K562 (cell line): ENCODE measurements at regions not wholly inside any gene's neighbourhood (a gene's known extent, or its start where the extent isn't known, plus 50 kb on each side); places are given as distances from the start of the nearest gene placed in this dataset. TPM values are rescaled to one million over a fixed set of nuclear protein-coding genes. Genes with fewer than 3 reads are reported as not detected.
A peak's percentile ranks its signal among the peaks of the same experiment; 100 is the strongest.

Experiments
- ATAC-seq: fragments of 200-7000 bp; cut with Tn5 transposase; 3 replicates; pipeline ENCODE4 v1.9.1; 2020; ENCODE audit warnings: moderate library complexity
- BruUV-seq: library from RNA; stranded (reverse); fragments of 400-500 nt; replicated peaks from 2 replicates; lab custom pipeline; 2021; lab: Mats Ljungman, UMichigan
- CTCF ChIA-PET: fragments of 300-600 bp; formaldehyde crosslinking; extraction: SDS; loops from one replicate; lab custom pipeline; 2021; ENCODE audit warnings: low intra/inter-chr PET ratio; lab: Yijun Ruan, JAX
- POLR2A ChIA-PET: fragments of 300-600, 350-650 bp; sonication (Branson Sonifier 250); formaldehyde crosslinking; extraction: SDS; loops from one replicate; lab custom pipeline; 2021; ENCODE audit warnings: antibody characterized with exemption, inconsistent platforms; lab: Yijun Ruan, JAX
- DNase-seq, 4 experiments: peaks; one replicate each; pipeline versions ENCODE4 v3.0.0 to v3.0.0-alpha.2; 2011 to 2018; ENCODE audit warnings: low spot score in 3 of 4, mixed read lengths in 3 of 4; ENCODE audit errors: extremely low read depth in 1 of 4
- FAIRE-seq: peaks from 2 replicates; lab custom pipeline; 2011; peaks lifted over from hg19 to GRCh38; lab: Jason Lieb, UNC
- H2AFZ ChIP-seq: 2 replicates; pipeline ENCODE4 v1.6.0; 2011; ENCODE audit warnings: low read depth, low read length, control low read depth, inconsistent platforms
- H3K27ac ChIP-seq: fragments of 200-600 bp; 3 replicates; pipeline ENCODE4 v1.8.0; 2011; ENCODE audit warnings: low read depth, mild to moderate bottlenecking, control low read depth, inconsistent platforms, low read length, moderate library complexity, mixed read lengths; ENCODE audit errors: extremely low read depth
- H3K27me3 ChIP-seq, 2 experiments: fragments of 300-600 bp in 1 of 2; 2 replicates in 1 of 2; 3 replicates in 1 of 2; pipeline versions ENCODE4 v1.6.0 to v1.8.0; 2011; ENCODE audit warnings: inconsistent platforms in 2 of 2, low read length in 2 of 2, mild to moderate bottlenecking in 1 of 2, mixed read lengths in 1 of 2, moderate library complexity in 1 of 2; ENCODE audit not compliant: control insufficient read depth in 2 of 2, insufficient read depth in 2 of 2
- H3K36me3 ChIP-seq: fragments of 300-600 bp; 3 replicates; pipeline ENCODE4 v1.8.0; 2011; ENCODE audit warnings: mild to moderate bottlenecking, low read length, inconsistent platforms; ENCODE audit not compliant: control insufficient read depth, insufficient read depth
- H3K4me1 ChIP-seq, 2 experiments: fragments of 200-600 bp in 1 of 2; replicated peaks in 1 of 2; 2 replicates in 1 of 2; 3 replicates in 1 of 2; pipeline versions ENCODE4 v1.5.1 to v1.8.0; 2011; ENCODE audit warnings: inconsistent platforms in 2 of 2, low read length in 2 of 2, mild to moderate bottlenecking in 1 of 2, mixed read lengths in 1 of 2, moderate library complexity in 1 of 2; ENCODE audit not compliant: control insufficient read depth in 2 of 2, insufficient read depth in 2 of 2
- H3K4me2 ChIP-seq: 2 replicates; pipeline ENCODE4 v1.6.1; 2011; ENCODE audit warnings: low read length, control low read depth, inconsistent platforms, mixed read lengths; ENCODE audit not compliant: insufficient read depth
- H3K4me3 ChIP-seq: fragments of 200-600 bp; sonication (generic), shearing (Covaris generic); 2 replicates; pipeline ENCODE4 v1.5.1; 2016; ENCODE audit warnings: control low read depth, inconsistent platforms
- H3K79me2 ChIP-seq: fragments of 200-600 bp; 3 replicates; pipeline ENCODE4 v1.8.0; 2011; ENCODE audit warnings: low read length, inconsistent platforms; ENCODE audit not compliant: control insufficient read depth, insufficient read depth
- H3K9ac ChIP-seq, 2 experiments: 2 replicates each; pipeline versions ENCODE4 v1.6.0 to v1.6.1; 2011; ENCODE audit warnings: low read depth in 2 of 2, low read length in 2 of 2, control low read depth in 1 of 2, inconsistent platforms in 1 of 2, mild to moderate bottlenecking in 1 of 2, mixed read lengths in 1 of 2; ENCODE audit not compliant: insufficient read depth in 1 of 2
- H3K9me1 ChIP-seq: one replicate; pipeline ENCODE4 v1.6.0; 2011; ENCODE audit warnings: inconsistent platforms, mild to moderate bottlenecking, low read length, moderate library complexity; ENCODE audit not compliant: control insufficient read depth, insufficient read depth
- H3K9me3 ChIP-seq: replicated peaks from 2 replicates; pipeline ENCODE4 v1.5.1; 2011; ENCODE audit warnings: low read depth, low read length, inconsistent platforms; ENCODE audit not compliant: control insufficient read depth, insufficient read depth
- H4K20me1 ChIP-seq: replicated peaks from 2 replicates; pipeline ENCODE4 v1.6.1; 2011; ENCODE audit warnings: low read length, inconsistent platforms, mixed read lengths; ENCODE audit not compliant: control insufficient read depth, insufficient read depth
- ETV5 ChIP-seq: sonication (generic); formaldehyde crosslinking; IDR thresholded peaks from 2 replicates; pipeline ENCODE4 v1.4.0; 2020; ENCODE audit warnings: low read depth, mild to moderate bottlenecking, missing genetic modification reagents
- WGBS: fragments of 100-300 bp; shearing (Covaris generic); methylation state at CpG from one replicate; pipeline ENCODE4 v1.1.6; 2016; ENCODE audit warnings: low coverage, mixed read lengths; ENCODE audit not compliant: insufficient coverage; ENCODE audit errors: missing lambda C conversion rate; 5-methylcytosine and 5-hydroxymethylcytosine counted together
- in situ Hi-C: fragments of 300-500 bp; cut with MboI; formaldehyde crosslinking; loops from 4 replicates; pipeline ENCODE4 v1.15.0; 2018; ENCODE audit warnings: inconsistent platforms, mixed read lengths
- intact Hi-C: fragments of 100-400 bp; cut with micrococcal nuclease; formaldehyde crosslinking; loops from 2 replicates; pipeline ENCODE4 v1.14.2; 2022
- small RNA-seq: library from RNA; depleted of rRNA; stranded (forward); fragments of <200 nt; gene quantifications from one replicate; pipeline ENCODE3, GENCODE V24; 2014
- TF ChIP-seq, protein P1 (sequence below): fragments of 450-650 bp; IDR thresholded peaks from 2 replicates; pipeline ENCODE4 v1.6.1; 2018; ENCODE audit not compliant: partially characterized antibody

DNA sequence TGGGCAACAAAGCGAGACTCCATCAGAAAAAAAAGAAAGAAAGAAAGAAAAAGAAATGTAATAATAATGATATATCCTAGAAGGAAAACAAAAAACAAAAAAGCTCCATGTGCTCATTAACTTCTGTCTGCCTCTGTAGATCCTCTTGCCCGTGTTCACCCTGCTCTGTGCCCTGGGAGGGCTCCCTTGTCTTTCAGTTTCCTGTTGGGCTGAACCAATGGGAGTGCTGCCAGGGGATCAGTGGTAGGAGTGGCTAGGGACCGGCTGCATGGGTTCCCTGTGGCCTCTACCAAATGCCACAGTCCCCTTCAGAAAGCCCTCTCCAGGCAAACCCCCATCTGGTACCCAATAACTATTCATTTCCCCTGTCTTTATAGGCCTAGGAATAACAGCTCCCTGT, 51.8 kb upstream of the PARD3 start:
- WGBS, result 0% methylated on average over 3 of the region's 3 CpGs
- ATAC-seq, result no peak; the same call in 2 of the 3 replicates
- FAIRE-seq, result no peak
- ChIA-PET POLR2A (no interaction called here), CTCF (no interaction called here)
- H3K4me2 ChIP-seq, result no peak overlapping the region
- no peaks in the 10 kb centered on the region for H3K9me3 ChIP-seq
- no peaks in the 10 kb centered on the region for H3K36me3 ChIP-seq
- H3K27ac ChIP-seq, result no peak overlapping the region
- DNase-seq, result no peak
- H4K20me1 ChIP-seq, result no peaks in the 10 kb centered on the region
- no peaks in the 10 kb centered on the region for H3K4me1 ChIP-seq
- intact Hi-C loops (no loop called here), in situ Hi-C loops (no loop called here)
- no peak overlapping the region for H3K9ac ChIP-seq
- H2AFZ ChIP-seq, result no peak overlapping the region
- no peaks in the 10 kb centered on the region for H3K79me2 ChIP-seq
- H3K4me3 ChIP-seq, result no peak overlapping the region
- H3K9me1 ChIP-seq, result no peaks in the 10 kb centered on the region
- TF ChIP-seq ETV5 (CRISPR knock-in tag), result no peak
- TF ChIP-seq, protein P1, sequence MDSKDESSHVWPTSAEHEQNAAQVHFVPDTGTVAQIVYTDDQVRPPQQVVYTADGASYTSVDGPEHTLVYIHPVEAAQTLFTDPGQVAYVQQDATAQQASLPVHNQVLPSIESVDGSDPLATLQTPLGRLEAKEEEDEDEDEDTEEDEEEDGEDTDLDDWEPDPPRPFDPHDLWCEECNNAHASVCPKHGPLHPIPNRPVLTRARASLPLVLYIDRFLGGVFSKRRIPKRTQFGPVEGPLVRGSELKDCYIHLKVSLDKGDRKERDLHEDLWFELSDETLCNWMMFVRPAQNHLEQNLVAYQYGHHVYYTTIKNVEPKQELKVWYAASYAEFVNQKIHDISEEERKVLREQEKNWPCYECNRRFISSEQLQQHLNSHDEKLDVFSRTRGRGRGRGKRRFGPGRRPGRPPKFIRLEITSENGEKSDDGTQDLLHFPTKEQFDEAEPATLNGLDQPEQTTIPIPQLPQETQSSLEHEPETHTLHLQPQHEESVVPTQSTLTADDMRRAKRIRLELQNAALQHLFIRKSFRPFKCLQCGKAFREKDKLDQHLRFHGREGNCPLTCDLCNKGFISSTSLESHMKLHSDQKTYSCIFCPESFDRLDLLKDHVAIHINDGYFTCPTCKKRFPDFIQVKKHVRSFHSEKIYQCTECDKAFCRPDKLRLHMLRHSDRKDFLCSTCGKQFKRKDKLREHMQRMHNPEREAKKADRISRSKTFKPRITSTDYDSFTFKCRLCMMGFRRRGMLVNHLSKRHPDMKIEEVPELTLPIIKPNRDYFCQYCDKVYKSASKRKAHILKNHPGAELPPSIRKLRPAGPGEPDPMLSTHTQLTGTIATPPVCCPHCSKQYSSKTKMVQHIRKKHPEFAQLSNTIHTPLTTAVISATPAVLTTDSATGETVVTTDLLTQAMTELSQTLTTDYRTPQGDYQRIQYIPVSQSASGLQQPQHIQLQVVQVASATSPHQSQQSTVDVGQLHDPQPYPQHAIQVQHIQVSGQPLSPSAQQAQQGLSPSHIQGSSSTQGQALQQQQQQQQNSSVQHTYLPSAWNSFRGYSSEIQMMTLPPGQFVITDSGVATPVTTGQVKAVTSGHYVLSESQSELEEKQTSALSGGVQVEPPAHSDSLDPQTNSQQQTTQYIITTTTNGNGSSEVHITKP, result peak; percentile 52
- TF ChIP-seq, all 486 proteins: peak for 1
- BruUV-seq, result no TSS peak
- peaks cover 2 to 3% of the 10 kb centered on the region in 2 experiments; a peak in 4 of 5 replicates for H3K27me3 ChIP-seq

Small RNAs in the stretch of these regions (small RNA-seq; reads per million reads assigned to genes)
- gene RNU6-193P (not detected), gene RNU6-847P (not detected), gene SS18L2P1 (not detected)
